A549 (cell line): ENCODE measurements at regions not wholly inside any gene's neighbourhood (a gene's known extent, or its start where the extent isn't known, plus 50 kb on each side); places are given as distances from the start of the nearest gene placed in this dataset.

Experiments used
- CBX2 ChIP-seq: fragments of 200-600 bp; sonication (generic); IDR thresholded peaks from 2 replicates; pipeline ENCODE4 v1.6.1; 2016; ENCODE audit warnings: low read depth, mild to moderate bottlenecking, borderline replicate concordance
- CEBPB ChIP-seq, 2 experiments: fragments of >200 bp in 1 of 2; sonication (Bioruptor Twin) in 1 of 2; formaldehyde crosslinking in 1 of 2; IDR thresholded peaks; 2 replicates each; pipeline ENCODE4 v1.6.1; 2012 to 2016
- ESRRA ChIP-seq: fragments of 150-350 bp; IDR thresholded peaks from 2 replicates; pipeline ENCODE4 v1.6.1; 2014; ENCODE audit warnings: mild to moderate bottlenecking, low read length, borderline replicate concordance
- JUNB ChIP-seq: fragments of >200 bp; sonication (Bioruptor Twin); formaldehyde crosslinking; IDR thresholded peaks from 2 replicates; pipeline ENCODE4 v1.6.1; 2016
- KDM5A ChIP-seq: fragments of 200-600 bp; sonication (generic); IDR thresholded peaks from 2 replicates; pipeline ENCODE4 v1.6.1; 2016; ENCODE audit warnings: antibody characterized with exemption, mild to moderate bottlenecking
- MAFK ChIP-seq: fragments of 450-650 bp; IDR thresholded peaks from 2 replicates; pipeline ENCODE4 v1.6.1; 2014; ENCODE audit not compliant: partially characterized antibody
- NR3C1 ChIP-seq: fragments of >200 bp; sonication (Bioruptor Twin); formaldehyde crosslinking; IDR thresholded peaks from 3 replicates; pipeline ENCODE4 v1.6.1; 2017
- POLR2A ChIP-seq: IDR thresholded peaks from 2 replicates; pipeline ENCODE4 v1.6.1; 2012; ENCODE audit warnings: mild to moderate bottlenecking, low read length
- RCOR1 ChIP-seq: fragments of 150-350 bp; IDR thresholded peaks from 2 replicates; pipeline ENCODE4 v1.6.1; 2014; ENCODE audit warnings: antibody characterized with exemption, low read length, low read depth
- RFX5 ChIP-seq: fragments of 450-650 bp; IDR thresholded peaks from 2 replicates; pipeline ENCODE4 v1.7.1; 2014; ENCODE audit warnings: antibody characterized with exemption, mild to moderate bottlenecking, moderate library complexity
- SMC3 ChIP-seq: fragments of >200 bp; sonication (Bioruptor Twin); formaldehyde crosslinking; IDR thresholded peaks from 3 replicates; pipeline ENCODE4 v1.6.1; 2018; ENCODE audit warnings: inconsistent platforms
- TF ChIP-seq, protein P1 (sequence below): fragments of 250-450 bp; sonication (Bioruptor Pico); IDR thresholded peaks from 2 replicates; pipeline ENCODE4 v1.5.0; 2021; ENCODE audit warnings: mild to moderate bottlenecking, moderate library complexity, borderline replicate concordance
- TF ChIP-seq, protein P2 (sequence below): fragments of >200 bp; sonication (Bioruptor Twin); formaldehyde crosslinking; IDR thresholded peaks from 3 replicates; pipeline ENCODE4 v1.5.1; 2016
- TF ChIP-seq, protein P3 (sequence below): IDR thresholded peaks from 2 replicates; pipeline ENCODE4 v1.6.1; 2012

DNA sequence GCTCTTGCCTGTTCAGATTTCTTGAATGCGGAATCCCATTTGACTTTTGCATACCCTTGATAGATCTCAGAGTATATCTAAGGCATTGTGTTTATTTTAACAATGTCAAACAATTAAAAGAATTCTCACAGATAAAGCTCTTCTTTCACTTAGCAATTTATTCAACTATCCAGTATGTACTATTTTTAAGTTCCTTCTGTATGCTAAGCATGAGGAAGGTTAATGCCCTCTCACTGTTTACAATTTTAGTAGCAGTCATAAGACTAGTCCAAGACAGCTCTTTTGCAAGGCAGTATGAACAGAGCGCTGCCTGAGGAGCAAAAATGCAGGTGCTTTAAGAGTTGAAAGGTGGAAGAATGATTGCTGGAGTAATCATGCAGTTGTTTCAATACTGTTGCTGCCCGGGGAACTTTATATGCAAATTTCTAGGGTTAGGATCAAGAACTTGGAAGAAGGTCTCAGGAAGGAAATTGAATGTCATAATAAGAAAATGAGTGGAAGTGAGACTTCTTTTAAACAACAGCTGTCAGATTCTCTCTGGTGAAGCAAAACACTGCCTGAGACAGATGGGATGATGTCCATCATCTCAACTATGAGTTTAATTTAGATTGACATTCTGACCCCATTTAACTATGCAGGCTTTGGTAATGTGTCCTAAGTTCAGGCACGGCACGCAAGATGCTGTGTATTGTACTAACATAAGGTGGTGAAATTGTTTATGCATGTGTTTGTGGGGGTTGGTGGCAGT lies 1303.5 kb upstream of the CITED2 start:
- TF ChIP-seq KDM5A (no peak), SMC3 (no peak), MAFK (no peak), CEBPB (IDR thresholded peaks at IDR 0.05) (no peak), JUNB (no peak), NR3C1 (no peak), ESRRA (no peak), CBX2 (no peak), RFX5 (no peak), POLR2A (no peak), RCOR1 (no peak)
- TF ChIP-seq, protein P1, sequence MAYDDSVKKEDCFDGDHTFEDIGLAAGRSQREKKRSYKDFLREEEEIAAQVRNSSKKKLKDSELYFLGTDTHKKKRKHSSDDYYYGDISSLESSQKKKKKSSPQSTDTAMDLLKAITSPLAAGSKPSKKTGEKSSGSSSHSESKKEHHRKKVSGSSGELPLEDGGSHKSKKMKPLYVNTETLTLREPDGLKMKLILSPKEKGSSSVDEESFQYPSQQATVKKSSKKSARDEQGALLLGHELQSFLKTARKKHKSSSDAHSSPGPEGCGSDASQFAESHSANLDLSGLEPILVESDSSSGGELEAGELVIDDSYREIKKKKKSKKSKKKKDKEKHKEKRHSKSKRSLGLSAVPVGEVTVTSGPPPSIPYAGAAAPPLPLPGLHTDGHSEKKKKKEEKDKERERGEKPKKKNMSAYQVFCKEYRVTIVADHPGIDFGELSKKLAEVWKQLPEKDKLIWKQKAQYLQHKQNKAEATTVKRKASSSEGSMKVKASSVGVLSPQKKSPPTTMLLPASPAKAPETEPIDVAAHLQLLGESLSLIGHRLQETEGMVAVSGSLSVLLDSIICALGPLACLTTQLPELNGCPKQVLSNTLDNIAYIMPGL (CRISPR knock-in tag) = no peak
- TF ChIP-seq, protein P2, sequence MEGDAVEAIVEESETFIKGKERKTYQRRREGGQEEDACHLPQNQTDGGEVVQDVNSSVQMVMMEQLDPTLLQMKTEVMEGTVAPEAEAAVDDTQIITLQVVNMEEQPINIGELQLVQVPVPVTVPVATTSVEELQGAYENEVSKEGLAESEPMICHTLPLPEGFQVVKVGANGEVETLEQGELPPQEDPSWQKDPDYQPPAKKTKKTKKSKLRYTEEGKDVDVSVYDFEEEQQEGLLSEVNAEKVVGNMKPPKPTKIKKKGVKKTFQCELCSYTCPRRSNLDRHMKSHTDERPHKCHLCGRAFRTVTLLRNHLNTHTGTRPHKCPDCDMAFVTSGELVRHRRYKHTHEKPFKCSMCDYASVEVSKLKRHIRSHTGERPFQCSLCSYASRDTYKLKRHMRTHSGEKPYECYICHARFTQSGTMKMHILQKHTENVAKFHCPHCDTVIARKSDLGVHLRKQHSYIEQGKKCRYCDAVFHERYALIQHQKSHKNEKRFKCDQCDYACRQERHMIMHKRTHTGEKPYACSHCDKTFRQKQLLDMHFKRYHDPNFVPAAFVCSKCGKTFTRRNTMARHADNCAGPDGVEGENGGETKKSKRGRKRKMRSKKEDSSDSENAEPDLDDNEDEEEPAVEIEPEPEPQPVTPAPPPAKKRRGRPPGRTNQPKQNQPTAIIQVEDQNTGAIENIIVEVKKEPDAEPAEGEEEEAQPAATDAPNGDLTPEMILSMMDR = no peak
- TF ChIP-seq, protein P3, sequence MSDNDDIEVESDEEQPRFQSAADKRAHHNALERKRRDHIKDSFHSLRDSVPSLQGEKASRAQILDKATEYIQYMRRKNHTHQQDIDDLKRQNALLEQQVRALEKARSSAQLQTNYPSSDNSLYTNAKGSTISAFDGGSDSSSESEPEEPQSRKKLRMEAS = no peak
